Tibial nerve (tissue), 3 donors: ENCODE measurements at regions not wholly inside any gene's neighbourhood (a gene's known extent, or its start where the extent isn't known, plus 50 kb on each side); places are given as distances from the start of the nearest gene placed in this dataset.

ENCODE experiments used
- CTCF ChIP-seq, 5 experiments: fragments of 200-600 bp in 3 of 5; fragments of 450-650 bp in 2 of 5; sonication (generic) in 3 of 5; IDR thresholded peaks; one replicate each; pipeline ENCODE4 v1.5.1; 2016 to 2019; ENCODE audit warnings: antibody characterized with exemption in 5 of 5, mild to moderate bottlenecking in 3 of 5, moderate library complexity in 2 of 5
- POLR2A ChIP-seq, 2 donors: fragments of 450-650 bp; IDR thresholded peaks; one replicate each; pipeline ENCODE4 v1.6.1; 2017; ENCODE audit warnings: antibody characterized with exemption in 2 of 2, mild to moderate bottlenecking in 2 of 2, moderate library complexity in 2 of 2

GRCh38 chr12:13504736-13505135 is 308.2 kb downstream of the EMP1 start:
- TF ChIP-seq POLR2A (IDR thresholded peaks at IDR 0.05), result no peak
- TF ChIP-seq CTCF (IDR thresholded peaks at IDR 0.05), result no peak
